Osteocyte (in vitro differentiated cells): ENCODE measurements at regions not wholly inside any gene's neighbourhood (a gene's known extent, or its start where the extent isn't known, plus 50 kb on each side); places are given as distances from the start of the nearest gene placed in this dataset.

ENCODE experiments used
- DNase-seq: peaks from one replicate; pipeline ENCODE4 v3.0.0; 2021; ENCODE audit warnings: mixed read lengths; ENCODE audit not compliant: unreplicated experiment; ENCODE audit errors: extremely low spot score
- H3K27ac Mint-ChIP-seq: one replicate; pipeline ENCODE4 v1.8.0; 2021; ENCODE audit warnings: mild to moderate bottlenecking, mixed read lengths; ENCODE audit not compliant: unreplicated experiment
- H3K27me3 Mint-ChIP-seq: one replicate; pipeline ENCODE4 v1.8.0; 2021; ENCODE audit warnings: mixed read lengths; ENCODE audit not compliant: unreplicated experiment
- H3K36me3 Mint-ChIP-seq: one replicate; pipeline ENCODE4 v1.8.0; 2021; ENCODE audit warnings: mixed read lengths; ENCODE audit not compliant: unreplicated experiment
- H3K4me1 Mint-ChIP-seq: one replicate; pipeline ENCODE4 v1.8.0; 2021; ENCODE audit warnings: mixed read lengths; ENCODE audit not compliant: unreplicated experiment
- H3K4me3 Mint-ChIP-seq: one replicate; pipeline ENCODE4 v1.8.0; 2021; ENCODE audit warnings: mild to moderate bottlenecking, moderate library complexity, mixed read lengths; ENCODE audit not compliant: unreplicated experiment
- H3K9me3 Mint-ChIP-seq: one replicate; pipeline ENCODE4 v1.8.0; 2021; ENCODE audit warnings: mixed read lengths; ENCODE audit not compliant: unreplicated experiment
- TF ChIP-seq, protein P1 (sequence below): fragments of 200-600 bp; sonication (generic); IDR thresholded peaks from 2 replicates; pipeline ENCODE4 v1.5.0; 2021; ENCODE audit warnings: antibody characterized with exemption, mild to moderate bottlenecking, moderate library complexity

DNA sequence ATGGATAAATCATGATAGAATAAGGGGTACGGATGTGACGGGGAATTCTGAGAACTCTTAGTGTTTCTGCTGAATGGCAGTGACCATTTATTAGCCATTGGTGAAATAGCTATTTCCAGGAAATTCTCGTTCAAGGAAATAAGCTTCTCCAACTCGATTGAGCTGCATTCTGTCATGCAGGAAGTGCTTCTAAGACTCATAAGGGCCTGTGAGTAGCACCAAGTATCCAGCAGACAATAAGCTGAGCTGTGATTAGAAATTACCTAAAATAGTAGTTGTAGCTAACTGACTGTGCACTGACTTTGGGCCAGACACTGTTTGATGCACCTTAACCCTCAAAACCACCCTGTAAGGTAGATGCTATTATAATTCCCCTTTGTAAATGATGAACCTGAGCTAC, 107.8 kb upstream of the IRX5 start:
- Mint-ChIP-seq H3K4me3 (no peak overlapping the region), H3K4me1 (no peaks in the 10 kb centered on the region), H3K9me3 (no peaks in the 10 kb centered on the region), H3K27me3 (peaks cover 10% of the 10 kb centered on the region), H3K27ac (no peak overlapping the region), H3K36me3 (no peaks in the 10 kb centered on the region)
- TF ChIP-seq, protein P1, sequence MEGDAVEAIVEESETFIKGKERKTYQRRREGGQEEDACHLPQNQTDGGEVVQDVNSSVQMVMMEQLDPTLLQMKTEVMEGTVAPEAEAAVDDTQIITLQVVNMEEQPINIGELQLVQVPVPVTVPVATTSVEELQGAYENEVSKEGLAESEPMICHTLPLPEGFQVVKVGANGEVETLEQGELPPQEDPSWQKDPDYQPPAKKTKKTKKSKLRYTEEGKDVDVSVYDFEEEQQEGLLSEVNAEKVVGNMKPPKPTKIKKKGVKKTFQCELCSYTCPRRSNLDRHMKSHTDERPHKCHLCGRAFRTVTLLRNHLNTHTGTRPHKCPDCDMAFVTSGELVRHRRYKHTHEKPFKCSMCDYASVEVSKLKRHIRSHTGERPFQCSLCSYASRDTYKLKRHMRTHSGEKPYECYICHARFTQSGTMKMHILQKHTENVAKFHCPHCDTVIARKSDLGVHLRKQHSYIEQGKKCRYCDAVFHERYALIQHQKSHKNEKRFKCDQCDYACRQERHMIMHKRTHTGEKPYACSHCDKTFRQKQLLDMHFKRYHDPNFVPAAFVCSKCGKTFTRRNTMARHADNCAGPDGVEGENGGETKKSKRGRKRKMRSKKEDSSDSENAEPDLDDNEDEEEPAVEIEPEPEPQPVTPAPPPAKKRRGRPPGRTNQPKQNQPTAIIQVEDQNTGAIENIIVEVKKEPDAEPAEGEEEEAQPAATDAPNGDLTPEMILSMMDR: no peak
- DNase-seq: no peak

DNA sequence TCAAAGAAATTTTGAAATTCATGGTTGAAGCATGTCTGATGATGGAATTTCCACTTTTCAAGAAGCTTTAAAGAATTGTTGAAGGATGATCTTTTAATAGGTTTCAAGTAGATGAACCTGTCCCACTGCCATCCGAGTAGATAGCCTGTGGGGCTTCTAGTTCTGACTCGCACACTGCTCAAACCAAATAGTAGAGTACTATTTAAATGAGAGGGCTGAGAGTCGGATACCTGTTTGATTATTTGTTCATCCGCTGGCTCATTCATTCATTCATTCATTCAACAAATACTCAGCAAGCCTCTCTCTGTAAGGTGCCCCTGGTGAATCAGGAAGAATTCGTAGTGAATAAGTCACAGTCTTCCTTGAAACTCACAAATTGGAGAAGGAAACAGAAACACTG, 108.2 kb upstream of the IRX5 start:
- no peak overlapping the region for H3K27ac Mint-ChIP-seq
- TF ChIP-seq, protein P1: no peak

DNA sequence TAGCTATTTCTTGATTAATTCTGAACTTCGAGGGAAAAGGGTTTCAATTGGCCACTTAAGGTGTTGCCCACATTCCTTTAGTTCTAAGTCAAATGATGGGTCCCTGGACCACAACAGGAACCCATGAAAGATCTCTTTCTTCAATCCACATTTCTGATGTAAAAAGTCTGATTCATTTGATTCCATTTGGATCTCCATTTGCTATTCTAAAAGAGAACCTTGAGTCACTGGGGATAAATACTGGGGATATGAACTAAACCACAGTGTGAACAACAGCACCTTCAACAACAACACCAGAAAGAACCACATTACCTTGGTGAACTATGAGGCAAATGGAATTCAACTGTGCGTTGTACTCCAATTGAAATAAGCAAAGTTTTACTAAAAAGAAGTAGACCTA, 108.9 kb upstream of the IRX5 start:
- H3K9me3 Mint-ChIP-seq: no peaks in the 10 kb centered on the region
- TF ChIP-seq, protein P1: no peak
- no peak overlapping the region for H3K27ac Mint-ChIP-seq
- H3K4me3 Mint-ChIP-seq: no peak overlapping the region
- no peak for DNase-seq
- H3K36me3 Mint-ChIP-seq: no peaks in the 10 kb centered on the region
- peaks cover 9% of the 10 kb centered on the region for H3K27me3 Mint-ChIP-seq
- no peaks in the 10 kb centered on the region for H3K4me1 Mint-ChIP-seq

More for the DNA sequence above, 108.2 kb upstream of the IRX5 start:
- no peak for DNase-seq
- H3K27me3 Mint-ChIP-seq: peaks cover 12% of the 10 kb centered on the region
- H3K9me3 Mint-ChIP-seq: no peaks in the 10 kb centered on the region
- no peaks in the 10 kb centered on the region for H3K4me1 Mint-ChIP-seq
- H3K4me3 Mint-ChIP-seq: no peak overlapping the region
- H3K36me3 Mint-ChIP-seq: no peaks in the 10 kb centered on the region

DNA sequence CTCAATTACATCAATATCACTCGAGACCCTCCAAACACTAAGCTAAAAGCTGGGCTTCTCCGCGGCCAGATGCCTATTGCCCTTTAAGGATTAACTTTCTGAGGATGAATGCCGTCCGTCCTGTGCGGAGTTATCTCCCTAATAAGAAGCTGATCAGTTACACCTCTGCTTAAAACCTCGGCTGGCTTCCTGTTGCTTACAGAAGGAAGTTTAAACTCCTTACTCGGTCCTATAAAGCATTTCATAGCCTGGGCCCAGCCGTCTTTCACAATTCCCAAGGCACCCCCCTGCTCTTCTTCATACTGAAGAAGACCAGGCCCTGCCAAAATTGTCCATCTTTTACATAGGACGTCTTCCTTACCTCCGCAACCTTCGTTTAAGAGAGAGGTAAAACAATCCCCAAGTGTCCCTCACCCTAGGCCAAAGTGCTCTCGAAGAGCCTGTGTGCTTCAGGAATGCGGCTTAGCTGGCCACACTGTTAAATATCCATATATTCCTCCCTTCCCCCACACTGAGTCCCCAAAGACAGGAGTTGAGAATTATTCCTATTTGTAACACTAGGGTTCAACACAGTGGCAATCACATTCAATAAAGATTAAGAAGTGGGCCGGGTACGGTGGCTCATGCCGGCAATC, 112.6 kb upstream of the IRX5 start:
- TF ChIP-seq, protein P1: no peak
- no peaks in the 10 kb centered on the region for H3K4me1 Mint-ChIP-seq

DNA sequence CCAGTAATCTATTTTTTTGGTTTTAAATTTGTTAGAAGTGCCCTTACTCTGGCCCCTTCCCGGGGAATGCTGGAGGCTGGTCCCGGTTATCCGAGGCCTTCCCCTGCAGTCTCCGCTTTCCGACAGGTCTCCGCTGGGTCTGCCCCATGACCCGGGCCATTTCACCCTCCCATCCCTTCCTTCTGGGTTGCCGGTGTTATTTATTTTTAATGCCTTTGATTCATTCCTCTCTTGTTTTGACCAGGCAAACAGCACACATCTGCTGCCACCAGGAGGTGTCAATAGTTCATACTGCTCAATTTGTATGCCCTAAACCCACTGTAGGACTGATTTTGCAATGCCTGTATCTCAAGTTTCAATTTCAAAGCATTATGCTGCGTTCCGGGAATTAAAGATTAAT, 113.2 kb upstream of the IRX5 start:
- TF ChIP-seq, protein P1: peak; percentile 38
- Mint-ChIP-seq H3K27me3 (peaks cover 12% of the 10 kb centered on the region), H3K36me3 (no peaks in the 10 kb centered on the region), H3K9me3 (no peaks in the 10 kb centered on the region), H3K4me3 (no peak overlapping the region), H3K4me1 (no peaks in the 10 kb centered on the region), H3K27ac (no peak overlapping the region)
- no peak for DNase-seq

More for the DNA sequence above, 112.6 kb upstream of the IRX5 start:
- peaks cover 8% of the 10 kb centered on the region for H3K27me3 Mint-ChIP-seq
- no peak for DNase-seq
- no peaks in the 10 kb centered on the region for H3K9me3 Mint-ChIP-seq
- H3K27ac Mint-ChIP-seq: no peak overlapping the region
- no peak overlapping the region for H3K4me3 Mint-ChIP-seq
- no peaks in the 10 kb centered on the region for H3K36me3 Mint-ChIP-seq
